ENCODE measurements at regions not wholly inside any gene's neighbourhood (a gene's known extent, or its start where the extent isn't known, plus 50 kb on each side); places are given as distances from the start of the nearest gene placed in this dataset.
"Not testable (repeated sequence)": the region's sequence is repeated elsewhere in the genome, so short reads cannot be mapped to it uniquely, and the experiment has no call there.

GRCh38 chr17:70599945-70600344, 430.6 kb downstream of the KCNJ2 start:
- not testable (repeated sequence) for DNase-seq

- no peak for DNase-seq
These were observed 433.9 kb downstream of the KCNJ2 start for GRCh38 chr17:70603226-70603625.

GRCh38 chr17:70604854-70605253, 435.5 kb downstream of the KCNJ2 start:
- DNase-seq, result no peak

- DNase-seq, result no peak
These were observed 436.8 kb downstream of the KCNJ2 start for GRCh38 chr17:70606086-70606485.

DNA sequence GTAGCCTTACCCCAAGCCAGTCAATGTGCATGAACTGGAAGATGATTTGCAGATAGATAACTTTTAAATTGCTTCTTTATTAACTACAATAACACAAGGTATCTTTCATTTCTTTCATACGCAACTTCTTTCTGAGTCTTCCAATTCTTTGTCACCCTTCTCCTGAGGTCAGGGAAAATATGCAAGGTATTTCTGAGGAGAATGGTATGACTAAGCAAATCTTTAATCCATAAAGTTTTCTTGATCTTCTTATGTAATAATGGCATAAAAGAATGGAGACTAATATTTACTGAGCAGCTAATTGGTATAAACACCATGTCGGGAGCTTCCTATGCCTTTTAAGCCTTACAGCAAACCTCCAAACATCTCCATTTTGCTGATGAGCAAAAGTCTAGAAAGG, 438.9 kb downstream of the KCNJ2 start:
- no peak for DNase-seq

DNA sequence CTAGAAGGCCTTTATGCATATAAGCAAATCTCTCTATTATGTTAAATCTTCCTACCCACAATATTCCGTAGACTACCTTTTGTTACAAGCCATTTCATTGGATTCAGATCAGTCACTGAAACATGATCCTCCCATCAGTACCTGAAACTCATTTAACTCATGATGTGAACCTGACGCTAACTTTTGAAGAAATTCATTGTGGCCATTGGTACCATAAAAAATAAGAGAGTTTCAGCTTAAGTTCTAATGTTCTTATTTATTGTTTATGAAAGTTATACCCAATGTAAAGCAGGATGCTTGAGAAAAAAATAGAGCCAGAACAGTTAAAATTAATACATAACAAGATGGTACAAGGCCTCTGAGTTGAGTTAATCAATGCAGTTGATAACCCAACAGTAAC, 439.6 kb downstream of the KCNJ2 start:
- no peak for DNase-seq

- peak in 11 of 14 donors; percentile 8 to 68 (median 56) for DNase-seq
These were observed 440.2 kb downstream of the KCNJ2 start for GRCh38 chr17:70609566-70609965.

GRCh38 chr17:70610161-70610560, 440.8 kb downstream of the KCNJ2 start:
- DNase-seq, result peak in 1 of 14 donors; percentile 26

GRCh38 chr17:70613681-70614080, 444.3 kb downstream of the KCNJ2 start:
- DNase-seq, result no peak

- DNase-seq, result no peak
These were observed 446.5 kb downstream of the KCNJ2 start for GRCh38 chr17:70615831-70616230.

- DNase-seq, result no peak
These were observed 449.3 kb downstream of the KCNJ2 start for GRCh38 chr17:70618641-70619040.

GRCh38 chr17:70621566-70621965, 452.2 kb downstream of the KCNJ2 start:
- DNase-seq, result peak in 6 of 14 donors; percentile 3 to 70 (median 18)

GRCh38 chr17:70622368-70623260, 453.3 kb downstream of the KCNJ2 start:
- peak in 11 of 14 donors; percentile 6 to 64 (median 41) for DNase-seq

DNA sequence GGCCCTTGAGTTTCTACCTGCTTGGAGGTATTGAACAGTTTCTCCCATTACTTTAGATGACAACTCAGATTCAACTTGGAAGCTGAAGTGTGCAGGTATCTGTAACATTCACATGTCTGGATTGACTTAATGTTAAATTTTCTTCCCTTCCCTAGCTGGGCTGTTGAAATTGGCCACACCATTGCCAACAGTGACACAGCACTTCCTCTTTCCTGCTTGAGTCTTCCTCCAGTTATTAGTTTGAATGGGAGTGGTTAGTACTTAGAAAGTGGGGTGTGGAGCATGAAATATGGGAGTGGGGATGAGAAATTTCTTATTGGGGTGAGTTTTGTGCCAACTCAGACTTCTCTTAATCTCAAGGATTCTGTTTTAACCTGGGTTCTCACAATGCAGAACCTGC, 454.9 kb downstream of the KCNJ2 start:
- DNase-seq, result no peak

GRCh38 chr17:70629902-70630301, 460.6 kb downstream of the KCNJ2 start:
- no peak for DNase-seq

DNA sequence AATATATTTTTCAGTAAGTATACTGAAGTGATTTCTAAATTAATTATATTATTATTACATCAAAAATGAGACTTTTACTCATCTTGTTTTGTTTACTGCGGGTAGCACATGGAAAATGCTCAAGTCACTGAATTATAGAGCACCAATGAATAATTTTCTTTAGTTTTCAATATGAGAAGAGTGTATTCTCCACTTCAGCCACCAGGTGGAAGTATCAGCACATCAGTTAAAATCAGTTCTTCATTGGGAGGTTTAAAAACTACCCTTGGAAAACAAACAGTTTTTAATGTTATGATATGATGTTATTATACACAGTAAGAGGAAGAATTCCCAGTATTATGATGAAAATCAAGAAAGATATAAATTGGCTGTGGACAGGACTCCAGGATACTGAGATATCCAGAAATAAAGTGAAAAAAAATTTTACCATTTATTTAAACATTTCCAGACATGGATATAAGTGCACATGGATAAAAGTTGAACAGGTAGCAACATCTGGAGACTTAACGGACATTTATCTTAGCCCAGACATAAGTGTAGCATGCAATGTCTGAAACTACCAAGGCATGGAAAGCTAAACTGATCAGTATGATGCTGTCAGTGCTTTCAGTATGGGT, 467.3 kb downstream of the KCNJ2 start:
- DNase-seq, result peak in 1 of 14 donors; percentile 4

DNA sequence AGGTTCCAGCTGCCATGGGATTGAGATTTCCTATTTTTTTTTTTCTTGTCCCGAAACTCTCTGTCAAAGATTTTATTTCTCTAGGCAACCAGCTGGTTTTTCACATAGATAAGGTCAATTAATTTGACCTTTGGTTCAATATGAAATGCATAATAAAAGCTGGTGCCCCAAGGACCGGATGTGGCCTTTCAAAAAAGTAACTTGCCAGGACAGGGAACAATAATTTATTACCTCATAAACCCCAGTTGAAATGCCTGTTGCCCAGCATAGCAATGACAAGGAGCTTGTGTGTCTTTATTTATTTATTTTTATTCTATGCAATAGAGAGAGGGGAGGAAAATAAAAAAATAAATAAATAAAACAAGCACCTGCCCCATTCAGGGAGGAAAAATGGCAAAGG, 472.7 kb downstream of the KCNJ2 start:
- no peak for DNase-seq

GRCh38 chr17:70644096-70644495, 474.8 kb downstream of the KCNJ2 start:
- DNase-seq, result no peak

DNA sequence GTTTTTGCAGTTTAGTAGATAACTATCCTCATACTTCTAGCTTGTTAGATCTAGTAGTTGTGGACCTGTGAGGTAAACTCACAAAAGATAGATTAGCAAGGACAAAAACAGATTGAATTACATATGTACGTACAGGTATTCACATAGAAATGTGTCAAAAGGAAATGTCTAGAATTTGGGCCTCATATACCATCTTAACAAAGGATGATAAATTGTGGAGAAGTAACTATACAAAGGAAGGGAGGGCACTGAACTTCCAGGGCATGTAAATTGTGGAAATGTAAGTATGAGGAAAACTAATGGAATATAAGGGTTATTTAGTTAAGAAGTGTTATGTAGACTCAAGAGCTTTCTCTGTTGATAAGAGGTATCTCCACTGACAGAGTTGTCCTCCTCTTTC, 477.3 kb downstream of the KCNJ2 start:
- no peak for DNase-seq

DNA sequence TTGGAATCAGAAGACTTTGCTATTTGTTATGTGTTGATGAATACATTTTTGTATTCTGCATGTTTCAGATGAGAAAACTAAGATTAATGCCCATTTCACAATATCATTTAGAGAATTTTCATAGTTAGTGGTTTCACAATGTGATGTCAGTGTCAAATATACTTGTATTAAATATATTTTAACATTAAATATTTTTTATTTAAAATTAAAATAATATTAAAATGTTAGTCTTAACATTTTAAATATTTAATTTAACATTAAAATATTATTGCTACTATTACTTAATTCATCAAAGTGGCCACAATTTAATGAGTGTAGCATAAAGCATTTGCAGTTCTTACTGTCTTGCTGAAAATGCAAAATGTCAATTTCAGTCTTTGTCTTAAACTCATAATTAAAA, 478.8 kb downstream of the KCNJ2 start:
- DNase-seq, result no peak

GRCh38 chr17:70653850-70654249, 484.5 kb downstream of the KCNJ2 start:
- no peak for DNase-seq

DNA sequence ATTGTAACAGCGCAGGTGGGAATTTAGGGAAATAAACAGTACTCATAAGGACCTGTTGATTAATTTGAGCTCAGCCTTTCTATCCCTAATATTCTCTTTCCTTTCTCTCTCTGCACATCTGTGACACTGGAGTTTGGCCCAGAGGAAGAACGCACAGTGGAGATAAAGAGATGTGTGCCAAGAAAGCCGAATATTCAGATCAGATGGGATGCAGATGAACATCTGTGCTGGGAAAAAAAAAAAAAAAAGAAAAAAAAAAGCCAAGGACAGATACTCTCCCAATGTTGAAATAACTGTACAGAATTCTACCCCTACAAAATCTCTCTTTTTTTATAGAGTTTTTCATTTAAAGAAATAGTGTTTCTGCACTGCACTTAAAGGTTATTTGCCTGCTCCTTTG, 485.4 kb downstream of the KCNJ2 start:
- DNase-seq, result peak in 1 of 14 donors; percentile 24

GRCh38 chr17:70655176-70655958, 486.0 kb downstream of the KCNJ2 start:
- DNase-seq, result peak in 1 of 14 donors; percentile 3

Data from C1 segment of cervical spinal cord (tissue), 14 donors.